ENCODE measurements at regions not wholly inside any gene's neighbourhood (a gene's known extent, or its start where the extent isn't known, plus 50 kb on each side); places are given as distances from the start of the nearest gene placed in this dataset.

DNA sequence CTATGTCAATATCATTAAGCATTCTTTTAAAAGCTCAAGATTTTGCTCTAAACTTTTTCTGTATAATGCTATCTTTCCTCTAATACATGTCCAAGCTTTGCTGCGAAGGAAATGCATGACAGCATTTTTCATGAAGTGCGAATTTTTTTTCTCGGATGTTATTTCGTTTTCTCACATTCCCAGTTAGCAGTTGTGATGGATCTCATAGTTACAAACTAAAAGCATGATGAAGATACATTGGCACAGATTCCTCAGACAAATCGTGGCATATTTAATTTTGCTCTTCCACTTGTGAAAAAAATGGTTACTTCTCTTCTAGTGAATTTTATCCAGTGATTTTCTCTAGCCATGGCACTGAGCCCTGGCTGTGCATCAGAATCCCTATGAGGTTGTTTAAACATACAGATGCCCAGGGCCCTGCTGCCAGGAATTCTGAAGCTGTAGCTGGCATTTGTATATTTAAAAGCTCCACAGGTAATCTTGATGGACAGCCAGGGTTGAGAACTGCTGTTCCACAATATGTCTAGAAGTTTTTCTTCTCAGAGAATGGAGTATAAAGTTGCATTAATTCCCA, 299.8 kb upstream of the NEBL start:
- in situ Hi-C loops (cut with HindIII; ENCODE audit: low sequenced_read_pairs) = no loop called here
- peak; percentile 86 for DNase-seq (ENCODE audit: low spot score)

DNA sequence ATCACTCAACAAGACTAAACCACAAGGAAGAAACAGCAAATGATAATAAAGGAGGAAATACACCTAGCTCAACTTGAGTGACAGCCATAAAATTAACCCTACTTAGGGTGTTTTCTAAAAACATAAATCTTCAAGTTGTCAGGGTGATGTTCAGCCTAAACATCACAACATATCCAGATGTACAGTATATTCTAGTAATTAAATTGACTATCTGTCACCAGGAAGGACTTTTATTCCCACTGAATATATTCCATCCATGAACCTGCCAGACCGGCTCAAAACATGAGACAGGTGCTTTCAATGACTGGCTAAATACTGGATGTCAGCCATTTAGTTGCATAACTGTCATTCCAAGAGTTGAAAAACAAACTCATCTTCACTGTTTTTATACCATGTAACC, 298.1 kb upstream of the NEBL start:
- in situ Hi-C loops (cut with HindIII; ENCODE audit: low sequenced_read_pairs) = no loop called here
- DNase-seq (ENCODE audit: low spot score) = peak; percentile 79

DNA sequence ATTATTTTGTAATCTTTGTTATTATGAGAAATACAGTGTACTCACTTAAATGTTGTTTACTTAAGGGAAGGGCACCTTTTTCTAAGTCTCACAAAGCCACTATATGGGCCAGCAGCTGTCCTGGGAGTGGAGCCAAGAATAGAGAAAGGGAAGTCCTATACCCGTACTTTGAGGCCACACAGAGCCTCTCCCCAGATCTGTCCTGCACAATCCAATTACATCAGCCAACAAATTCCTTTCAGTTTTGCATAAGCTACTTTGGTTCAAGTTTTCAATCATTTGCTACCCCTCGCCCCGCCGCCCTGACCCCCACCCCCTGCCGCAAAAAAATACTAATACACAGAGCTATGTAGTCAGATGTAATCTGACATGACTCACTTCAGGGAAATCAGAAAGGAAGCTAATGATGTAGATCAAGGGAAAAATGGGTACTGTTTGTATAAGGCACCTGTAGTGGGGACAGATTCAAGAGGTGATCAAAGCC, 297.4 kb upstream of the NEBL start:
- DNase-seq (ENCODE audit: low spot score) = peak; percentile 54
- in situ Hi-C loops (cut with HindIII; ENCODE audit: low sequenced_read_pairs) = no loop called here

DNA sequence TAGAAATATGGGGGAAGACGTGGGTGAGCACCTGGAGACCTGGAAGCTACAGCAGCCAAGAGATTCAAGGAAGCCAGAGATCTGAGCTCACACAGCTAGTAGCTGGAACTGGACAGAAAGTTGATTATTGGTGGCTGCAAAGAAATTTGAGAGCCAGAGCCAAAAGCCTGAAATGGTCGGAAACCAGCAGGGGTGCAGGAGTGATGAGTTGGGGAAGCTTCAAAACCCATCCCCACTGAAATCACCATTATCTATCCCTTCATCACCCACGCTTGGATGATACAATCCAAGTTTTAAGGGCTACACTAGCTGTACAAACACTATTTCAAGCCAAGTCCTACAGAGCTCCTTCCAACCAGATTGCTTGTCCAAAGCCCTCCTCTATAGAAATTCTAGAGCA, 296.1 kb upstream of the NEBL start:
- DNase-seq (ENCODE audit: low spot score) = no peak
- in situ Hi-C loops (cut with HindIII; ENCODE audit: low sequenced_read_pairs) = no loop called here

DNA sequence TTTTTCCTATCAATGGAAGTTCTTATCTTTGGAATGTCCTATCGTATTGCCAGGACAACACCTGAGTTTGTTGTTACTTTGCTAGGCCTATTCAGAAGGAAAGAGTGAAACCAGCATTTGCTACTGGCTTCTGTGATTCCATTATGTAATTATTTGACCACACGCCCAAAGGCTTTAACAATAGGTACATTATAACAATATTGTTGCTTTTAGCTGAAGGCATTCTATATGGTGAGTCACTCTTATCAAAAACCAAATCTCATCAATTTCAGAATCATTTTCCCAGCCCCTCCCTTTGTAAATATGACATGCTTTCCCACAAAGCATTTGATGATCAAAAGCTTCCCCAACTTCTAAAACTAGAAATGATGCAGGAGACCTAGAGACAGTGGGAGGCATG, 294.4 kb upstream of the NEBL start:
- in situ Hi-C loops (cut with HindIII; ENCODE audit: low sequenced_read_pairs) = no loop called here
- no peak for DNase-seq (ENCODE audit: low spot score)

DNA sequence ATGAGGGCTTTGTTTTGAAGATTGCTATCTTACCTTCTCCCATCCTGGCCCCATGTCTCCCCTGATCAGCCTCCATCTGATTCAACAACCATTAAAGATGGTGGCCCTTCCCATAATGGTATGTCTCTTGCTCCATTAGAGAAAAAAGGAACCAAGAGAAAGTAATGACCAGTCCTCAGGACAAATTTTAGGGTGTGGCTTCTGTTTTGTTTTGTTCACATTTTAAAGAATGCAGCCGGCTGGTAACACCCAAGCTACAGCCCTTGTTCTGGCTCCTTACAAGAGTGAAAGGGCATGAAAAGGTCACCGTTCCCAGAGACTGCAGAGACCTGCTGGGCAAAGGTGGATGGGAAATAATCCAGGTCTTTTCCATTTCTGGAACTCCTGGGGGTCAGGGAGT, 287.9 kb upstream of the NEBL start:
- DNase-seq (ENCODE audit: low spot score) = no peak
- in situ Hi-C loops (cut with HindIII; ENCODE audit: low sequenced_read_pairs) = no loop called here

DNA sequence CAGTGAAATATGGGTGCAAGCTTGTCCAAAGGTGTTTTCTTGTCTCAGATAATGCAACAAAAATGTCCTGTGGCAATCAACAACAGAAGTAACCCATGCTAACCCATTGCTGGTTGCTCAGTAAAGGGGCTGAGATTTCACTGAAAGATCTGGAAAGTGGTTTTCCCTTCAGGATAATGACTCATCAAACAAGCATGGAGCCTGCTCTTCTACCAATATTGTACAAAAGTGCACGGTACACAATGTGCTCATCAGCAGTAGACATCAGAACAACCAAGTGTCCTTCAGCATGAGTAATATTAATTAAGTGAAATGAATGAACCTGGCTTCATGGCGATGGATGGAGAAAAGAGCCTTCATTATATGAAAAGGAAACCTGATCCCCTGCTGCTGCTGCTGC, 287.1 kb upstream of the NEBL start:
- in situ Hi-C loops (cut with HindIII; ENCODE audit: low sequenced_read_pairs) = no loop called here
- no peak for DNase-seq (ENCODE audit: low spot score)

DNA sequence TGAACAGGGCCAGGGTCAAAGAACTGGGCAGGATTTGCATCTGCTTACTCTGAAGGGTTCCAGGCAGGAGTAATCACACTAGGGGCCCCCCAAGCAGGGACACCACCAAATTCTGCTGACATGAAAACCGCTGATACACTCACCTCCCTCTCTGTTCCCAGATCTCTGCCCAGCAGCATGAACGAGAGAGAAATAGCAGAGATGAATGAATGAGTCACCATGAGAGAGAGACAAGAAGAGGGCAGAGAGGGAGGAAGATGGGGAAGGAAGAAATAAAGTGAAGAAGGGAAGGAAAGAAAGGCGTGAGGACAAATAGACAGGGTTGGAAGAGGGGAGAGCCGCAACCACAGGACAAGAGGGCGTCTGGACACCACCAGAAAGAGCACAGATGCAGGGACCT, 285.9 kb upstream of the NEBL start:
- in situ Hi-C loops (cut with HindIII; ENCODE audit: low sequenced_read_pairs) = no loop called here
- DNase-seq (ENCODE audit: low spot score) = no peak

DNA sequence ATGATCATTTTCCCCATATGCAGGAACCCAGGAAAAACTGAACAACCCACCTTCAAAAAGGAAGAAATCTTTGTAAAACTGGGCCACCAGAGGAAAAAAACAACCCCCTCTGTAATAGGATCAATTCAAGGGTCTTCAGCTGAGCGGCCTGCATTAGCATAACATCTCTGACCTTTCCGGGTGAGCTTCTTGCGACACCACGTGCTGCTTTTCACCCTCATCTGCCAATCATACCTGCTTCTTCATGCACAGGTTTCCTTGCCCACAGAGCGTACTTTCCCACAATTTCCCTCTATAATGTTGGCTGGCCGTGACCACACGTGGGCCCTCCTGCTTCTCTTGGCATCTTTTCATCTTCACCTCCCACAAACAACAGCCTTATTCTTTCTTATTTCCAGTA, 284.3 kb upstream of the NEBL start:
- in situ Hi-C loops (cut with HindIII; ENCODE audit: low sequenced_read_pairs) = no loop called here
- DNase-seq (ENCODE audit: low spot score) = no peak

DNA sequence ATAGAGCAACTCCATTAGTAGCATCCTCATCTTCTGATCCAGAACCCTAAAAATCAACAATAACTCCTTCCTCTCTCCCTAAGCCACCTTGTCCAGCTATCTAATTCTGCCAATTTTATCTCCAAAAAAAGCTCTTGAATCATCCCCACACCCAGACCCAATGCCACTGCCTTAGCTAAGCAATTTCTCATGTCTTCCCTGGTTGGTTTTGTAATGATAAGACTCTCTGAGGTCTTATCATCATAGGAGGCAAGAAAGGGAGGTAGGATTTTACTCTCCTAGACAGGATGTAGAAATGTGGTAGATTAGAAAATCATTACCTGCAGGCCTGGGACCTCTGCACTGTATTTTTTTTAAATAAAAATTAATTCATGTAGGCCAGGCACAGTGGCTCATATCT, 283.5 kb upstream of the NEBL start:
- in situ Hi-C loops (cut with HindIII; ENCODE audit: low sequenced_read_pairs) = no loop called here
- DNase-seq (ENCODE audit: low spot score) = no peak

DNA sequence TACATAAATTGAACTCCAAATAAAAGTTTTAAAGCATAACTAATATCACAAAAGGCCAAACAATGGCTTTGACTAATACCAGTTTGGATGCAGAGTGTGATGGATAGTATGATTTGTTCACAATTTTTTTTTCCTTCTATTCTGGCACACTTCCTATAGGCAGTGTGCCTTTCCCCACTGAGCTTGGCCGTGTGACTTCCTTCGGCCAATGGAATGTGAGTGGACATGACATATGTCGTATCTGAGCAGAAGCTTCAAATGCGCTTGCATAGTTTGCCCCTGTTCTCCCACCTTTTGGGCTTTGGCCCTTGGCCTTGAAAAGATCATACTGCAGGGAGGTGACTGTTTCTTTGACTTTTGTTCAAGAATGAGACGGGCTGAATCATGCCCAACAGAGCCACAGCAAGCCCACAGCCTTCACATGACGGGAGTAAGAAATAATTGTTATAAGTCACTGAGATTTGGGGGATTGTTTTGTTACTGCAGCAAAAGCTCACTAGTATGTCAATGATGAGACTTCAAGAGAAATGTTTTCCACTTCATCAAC, 279.9 kb upstream of the NEBL start:
- in situ Hi-C loops (cut with HindIII; ENCODE audit: low sequenced_read_pairs) = no loop called here
- peak; percentile 82 for DNase-seq (ENCODE audit: low spot score)

DNA sequence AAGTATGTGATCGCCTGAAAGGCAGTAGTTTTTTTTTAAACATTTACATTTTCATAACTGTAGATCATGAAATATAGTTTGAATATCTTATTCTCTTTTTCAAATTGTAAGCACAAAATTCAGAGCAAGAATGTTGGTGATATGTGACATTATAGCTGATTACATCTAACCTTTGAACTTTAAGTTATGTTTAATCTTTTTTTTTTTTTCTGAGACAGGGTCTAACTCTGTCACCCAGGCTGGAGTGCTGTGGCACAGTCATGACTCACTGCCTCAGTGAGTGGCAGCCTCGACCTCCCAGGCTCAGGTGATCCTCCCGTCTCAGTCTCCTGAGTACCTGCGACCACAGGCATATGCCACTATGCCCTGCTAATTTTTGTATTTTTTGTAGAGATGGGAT, 278.7 kb upstream of the NEBL start:
- in situ Hi-C loops (cut with HindIII; ENCODE audit: low sequenced_read_pairs) = no loop called here
- DNase-seq (ENCODE audit: low spot score) = no peak

DNA sequence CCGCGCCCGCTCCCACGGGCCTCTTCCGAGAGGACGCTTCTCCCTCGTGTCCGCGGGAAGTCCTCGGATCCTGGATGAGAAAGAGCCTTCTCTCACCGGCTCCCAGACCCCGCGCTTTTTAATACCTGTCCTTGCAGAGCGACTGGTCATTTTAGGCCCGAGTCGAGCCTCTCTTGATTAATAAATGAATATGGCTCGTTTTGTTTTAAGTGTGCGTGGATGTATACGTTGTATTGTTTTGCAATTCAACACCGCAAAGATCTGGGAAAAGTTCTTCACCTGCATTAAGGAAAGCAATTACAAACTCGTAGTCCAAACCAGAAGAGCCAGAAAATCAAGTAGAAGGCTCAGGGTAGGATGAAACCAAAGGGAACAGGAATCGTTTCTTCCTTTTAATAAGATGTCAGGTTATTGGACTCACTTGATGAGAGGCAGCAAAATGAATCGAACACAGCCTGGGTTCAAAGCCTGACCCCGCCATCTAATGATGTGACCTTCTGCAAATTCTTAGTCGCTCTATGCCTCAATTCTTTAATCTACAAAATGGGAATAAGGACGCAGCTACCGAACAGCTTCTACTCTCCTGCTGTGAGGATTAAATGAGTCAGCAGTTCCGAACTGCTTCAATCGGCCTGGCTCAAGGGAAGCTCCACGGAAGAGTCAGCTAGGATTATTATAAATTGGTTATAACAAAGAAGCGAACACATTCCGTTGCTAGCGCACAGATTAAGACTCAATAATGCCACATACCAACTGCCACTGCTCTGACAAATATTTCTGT, 277.8 kb upstream of the NEBL start:
- in situ Hi-C loops (cut with HindIII; ENCODE audit: low sequenced_read_pairs) = no loop called here
- DNase-seq (ENCODE audit: low spot score) = peak; percentile 61

DNA sequence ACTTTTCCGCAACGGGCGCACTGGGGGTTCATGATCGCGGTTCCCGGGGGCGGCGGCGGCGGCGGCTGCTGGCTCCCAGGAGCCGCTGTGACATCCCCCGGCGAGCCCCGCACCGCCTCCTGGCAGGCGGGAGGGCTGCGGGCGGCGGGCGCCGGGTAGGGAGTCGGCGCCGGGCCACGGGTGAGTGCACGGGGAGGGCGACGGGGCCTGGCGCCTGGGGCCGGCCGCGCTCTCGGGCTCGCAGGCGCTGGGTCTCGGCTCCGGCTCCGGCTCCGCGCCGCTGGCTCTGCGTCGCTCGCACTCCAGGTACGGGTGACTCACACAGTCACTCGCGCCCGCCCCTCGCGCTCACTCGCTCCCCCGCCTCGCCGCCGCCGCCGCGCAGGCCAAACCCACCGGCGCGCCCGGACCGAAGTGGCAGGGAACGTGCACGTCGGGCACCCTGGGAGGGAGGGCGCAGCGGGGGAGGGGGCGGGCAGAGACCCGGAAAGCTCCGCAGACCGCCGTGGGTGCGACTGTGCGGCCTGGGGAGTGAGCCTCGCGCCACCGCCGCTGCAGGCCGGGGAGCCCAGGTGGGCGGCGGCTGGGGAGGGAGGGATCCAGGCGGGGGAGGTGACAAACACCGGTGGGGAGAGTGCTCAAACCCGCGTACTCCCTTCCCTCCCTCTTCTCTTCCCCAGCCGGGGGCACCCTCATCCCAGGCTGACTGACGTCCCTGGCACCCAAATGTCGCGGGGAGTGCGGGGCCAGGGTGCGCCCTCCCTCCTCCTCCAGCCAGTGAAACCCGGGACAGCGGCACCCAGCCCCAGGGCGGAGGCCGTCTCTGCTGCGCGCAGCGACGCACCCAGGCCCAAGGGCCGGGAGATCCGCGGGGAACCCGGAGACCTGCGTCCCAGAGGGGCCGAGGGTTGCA, 276.9 kb upstream of the NEBL start:
- peak; percentile 71 for DNase-seq (ENCODE audit: low spot score)
- in situ Hi-C loops (cut with HindIII; ENCODE audit: low sequenced_read_pairs) = no loop called here

DNA sequence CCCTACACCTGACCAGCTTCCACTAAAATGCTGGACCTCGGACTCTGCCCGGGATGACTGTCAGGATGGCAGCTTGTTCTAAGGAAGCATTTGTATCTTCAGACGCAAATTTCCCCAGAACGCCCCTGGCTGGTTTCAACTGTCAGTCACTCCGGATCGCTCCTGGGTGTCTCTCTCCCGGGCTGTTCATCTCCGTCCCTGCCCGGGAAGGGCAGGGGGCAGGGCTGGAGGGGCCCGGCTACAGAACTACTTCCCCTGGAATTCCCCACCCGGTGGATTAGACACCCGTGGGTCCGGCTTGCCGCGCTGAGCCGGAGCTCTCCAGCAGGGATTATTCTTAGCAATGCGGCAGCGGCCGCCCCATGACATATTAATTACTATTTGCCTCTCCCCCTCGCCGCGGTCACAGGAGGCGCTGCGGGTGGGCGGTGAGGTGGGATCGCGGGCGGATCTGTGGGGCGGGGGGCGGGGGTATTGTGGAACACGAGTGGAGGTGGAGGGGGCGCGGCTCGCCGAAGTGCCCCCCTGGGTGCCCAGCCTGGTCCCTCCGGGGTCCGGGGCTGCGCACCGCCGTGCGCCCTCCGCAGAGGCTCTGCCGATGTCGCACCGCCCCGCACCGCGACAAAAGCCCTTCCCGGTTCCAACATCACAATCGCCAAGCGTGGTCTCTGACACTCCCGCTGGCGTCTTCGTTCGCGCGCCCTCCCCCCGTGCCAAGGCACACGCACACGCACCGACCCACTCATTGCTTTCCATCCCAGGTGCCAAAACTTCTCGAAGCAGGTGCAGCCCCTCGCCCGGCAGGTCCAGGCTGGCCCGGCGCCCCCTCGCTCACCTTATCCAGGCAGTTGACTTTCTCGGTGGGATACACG, 276.1 kb upstream of the NEBL start:
- DNase-seq (ENCODE audit: low spot score) = peak; percentile 76
- in situ Hi-C loops (cut with HindIII; ENCODE audit: low sequenced_read_pairs) = no loop called here

DNA sequence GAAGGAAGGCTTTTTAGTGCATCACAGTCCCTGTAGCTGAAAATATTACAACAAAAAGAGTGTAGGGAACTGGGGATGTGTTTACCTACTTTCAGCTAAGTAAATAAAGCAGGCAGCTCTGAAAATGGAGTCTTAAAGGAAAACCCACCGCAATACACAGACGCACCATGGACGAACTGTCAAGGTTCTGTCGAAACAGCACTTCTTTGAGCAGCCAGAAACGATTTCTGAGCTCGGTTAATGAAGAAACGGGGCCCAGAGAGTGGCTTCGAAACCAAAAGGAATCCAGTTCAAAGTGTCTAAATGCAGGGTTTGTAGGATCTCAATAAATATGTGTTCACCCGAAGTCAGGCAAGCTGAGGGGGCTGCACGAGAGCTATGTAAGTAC, 275.4 kb upstream of the NEBL start:
- in situ Hi-C loops (cut with HindIII; ENCODE audit: low sequenced_read_pairs) = no loop called here
- DNase-seq (ENCODE audit: low spot score) = no peak

DNA sequence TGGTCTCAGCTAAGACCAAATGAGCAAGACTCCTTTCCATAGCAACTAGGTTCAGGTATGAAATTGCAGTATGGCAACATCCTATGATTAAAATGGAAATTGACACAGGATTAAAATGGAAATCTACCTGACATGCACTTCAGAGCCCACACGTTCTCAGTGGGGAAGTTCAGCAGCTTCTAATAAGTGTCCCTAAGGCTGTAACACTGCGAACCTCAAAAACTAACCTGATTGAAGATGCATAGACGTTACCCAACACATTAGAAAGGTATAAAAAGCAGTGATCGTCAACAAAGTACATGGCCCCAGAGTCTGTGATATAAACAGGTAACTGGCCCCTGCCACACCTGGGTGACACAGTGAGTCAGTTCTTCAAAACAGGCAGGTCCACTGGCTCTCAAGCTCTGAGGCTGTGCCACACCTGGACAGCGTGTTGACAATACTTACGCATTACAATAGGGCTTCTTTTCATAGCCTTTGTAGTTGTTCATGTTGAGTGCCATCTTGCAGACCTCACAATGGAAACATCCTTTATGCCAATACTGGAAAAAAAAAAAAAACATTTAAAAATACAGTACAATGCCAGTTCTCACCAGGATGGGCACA, 274.9 kb upstream of the NEBL start:
- in situ Hi-C loops (cut with HindIII; ENCODE audit: low sequenced_read_pairs) = no loop called here
- DNase-seq (ENCODE audit: low spot score) = peak; percentile 62

DNA sequence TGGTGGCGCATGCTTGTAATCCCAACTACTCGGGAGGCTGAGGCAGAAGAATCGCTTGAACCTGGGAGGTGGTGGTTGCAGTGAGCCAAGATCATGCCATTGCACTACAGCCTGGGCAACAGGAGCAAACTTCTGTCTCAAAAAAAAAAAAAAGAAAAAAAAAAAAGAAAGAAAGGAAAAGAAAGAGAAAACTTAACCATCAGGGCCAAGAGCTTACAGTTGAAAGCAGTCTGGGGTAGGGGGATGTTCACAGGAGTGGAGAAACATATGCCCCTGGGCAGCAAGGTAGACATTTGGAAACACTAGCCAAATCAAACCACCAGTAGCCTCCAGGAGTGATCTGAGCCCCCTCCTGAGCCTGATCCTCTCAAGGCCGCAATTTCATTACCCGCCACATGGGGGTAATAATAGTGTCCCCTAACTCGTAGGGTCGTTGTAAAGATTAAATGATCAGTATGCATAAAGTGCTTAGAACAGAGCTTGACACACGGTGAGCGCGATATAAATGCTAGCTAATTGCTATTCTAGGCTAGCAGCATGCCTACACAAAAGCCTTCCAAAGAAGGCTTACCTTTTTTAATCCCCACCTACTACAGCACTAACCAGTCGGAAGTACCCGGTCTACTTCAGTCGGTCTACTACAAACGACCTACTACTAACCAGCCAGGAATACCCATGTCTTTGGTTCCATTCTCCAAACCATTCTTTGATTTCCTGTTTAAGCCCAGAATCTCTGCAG, 274.3 kb upstream of the NEBL start:
- in situ Hi-C loops (cut with HindIII; ENCODE audit: low sequenced_read_pairs) = no loop called here

More for the DNA sequence above, 274.3 kb upstream of the NEBL start:
- peak; percentile 57 for DNase-seq (ENCODE audit: low spot score)
